ENCODE measurements at regions not wholly inside any gene's neighbourhood (a gene's known extent, or its start where the extent isn't known, plus 50 kb on each side); places are given as distances from the start of the nearest gene placed in this dataset.

GRCh38 chr21:35395728-35396127 lies 346.6 kb upstream of the RUNX1 start:
- Histone ChIP-seq H3K56ac (ENCODE audit: insufficient read length, low read depth, low read length) (no peak overlapping the region), H3K18ac (ENCODE audit: insufficient read length, low read depth, low read length) (no peak overlapping the region), H3K9me3 (ENCODE audit: control insufficient read depth, low read depth, low read length) (no peaks in the 10 kb centered on the region), H2BK120ac (ENCODE audit: low read depth, low read length, poor library complexity, severe bottlenecking) (no peak overlapping the region), H2BK5ac (ENCODE audit: insufficient read length, low read length) (no peak overlapping the region), H4K5ac (ENCODE audit: insufficient read length, low read depth, low read length) (no peak overlapping the region), H3K27ac (ENCODE audit: insufficient read length, low read depth, low read length) (no peak overlapping the region), H3K9ac (ENCODE audit: extremely low read depth, insufficient read length, low read length) (no peak overlapping the region), H4K20me1 (ENCODE audit: control insufficient read depth, insufficient read depth, insufficient read length) (no peaks in the 10 kb centered on the region), H3K4me1 (ENCODE audit: insufficient read depth, low read length) (no peaks in the 10 kb centered on the region), H2BK20ac (ENCODE audit: low read depth, low read length, poor library complexity, severe bottlenecking) (no peak overlapping the region), H3K27me3 (ENCODE audit: insufficient read depth, low read length) (no peaks in the 10 kb centered on the region), H3K79me1 (ENCODE audit: insufficient read depth, low read depth, low read length, poor library complexity, severe bottlenecking) (no peaks in the 10 kb centered on the region), H4K91ac (ENCODE audit: insufficient read length, low read depth, low read length) (no peak overlapping the region), H3K4me2 (ENCODE audit: insufficient read depth, insufficient read length, low read length) (no peak overlapping the region), H3K23me2 (ENCODE audit: insufficient read length, low read depth, low read length, poor library complexity, severe bottlenecking) (no peaks in the 10 kb centered on the region), H2BK12ac (ENCODE audit: insufficient read length, low read depth, low read length) (no peak overlapping the region), H3K14ac (ENCODE audit: insufficient read depth, low read length) (no peak overlapping the region), H2AFZ (ENCODE audit: low read length) (no peak overlapping the region), H3K79me2 (ENCODE audit: insufficient read depth, low read length) (no peaks in the 10 kb centered on the region), H4K8ac (replicated peaks; ENCODE audit: insufficient read length, low read depth, low read length) (no peak overlapping the region), H3K4ac (ENCODE audit: low read depth, low read length) (no peak overlapping the region), H3K23ac (ENCODE audit: insufficient read length, low read depth, low read length) (no peak overlapping the region), H3T11ph (ENCODE audit: low read length) (no peak overlapping the region), H2AK5ac (ENCODE audit: insufficient read length, low read length) (no peak overlapping the region), H2BK15ac (ENCODE audit: low read depth, low read length) (no peak overlapping the region)
- Mint-ChIP-seq H3K36me3 (ENCODE audit: insufficient read depth in 1 of 3, low read depth in 3 of 3) (peaks cover 0 to 2% (median 0%) of the 10 kb centered on the region in 3 experiments; a peak in 1 of 7 replicates), H3K4me1 (peaks cover 10 to 14% of the 10 kb centered on the region in 2 experiments; a peak in 3 of 4 replicates), H3K4me3 (no peak overlapping the region), H3K27me3 (ENCODE audit: low read depth) (no peaks in the 10 kb centered on the region; the same call in 1 of the 2 replicates), H3K9me3 (no peaks in the 10 kb centered on the region), H3K27ac (no peak overlapping the region)
- TF ChIP-seq CTCF (conservative IDR thresholded peaks at IDR 0.05) = no peak
- no peak for DNase-seq
- WGBS (ENCODE audit: extremely low coverage, insufficient read length, low lambda C conversion rate) = no CpG with 5 or more reads among the region's 1 CpG

Measured in H9 (cell line).